Spleen (tissue), 7 donors: ENCODE measurements at regions not wholly inside any gene's neighbourhood (a gene's known extent, or its start where the extent isn't known, plus 50 kb on each side); places are given as distances from the start of the nearest gene placed in this dataset.
"Not testable (repeated sequence)": the region's sequence is repeated elsewhere in the genome, so short reads cannot be mapped to it uniquely, and the experiment has no call there.

ENCODE experiments used
- POLR2A ChIP-seq, 3 donors: fragments of 450-650 bp; IDR thresholded peaks; one replicate each; pipeline ENCODE4 v1.5.1; 2017; ENCODE audit warnings: antibody characterized with exemption in 3 of 3, mild to moderate bottlenecking in 1 of 3
- TF ChIP-seq, protein P1 (sequence below), 11 experiments: fragments of 200-600 bp in 7 of 11; fragments of 450-650 bp in 4 of 11; sonication (generic) in 4 of 11; IDR thresholded peaks in 8 of 11; conservative IDR thresholded peaks in 3 of 11; 1 replicate in 7 of 11; 2 replicates in 4 of 11; pipeline versions ENCODE4 v1.4.0 to v1.8.0; 2016 to 2021; ENCODE audit warnings: antibody characterized with exemption in 11 of 11, inconsistent platforms in 4 of 11, mild to moderate bottlenecking in 1 of 11
- donor health status: DM: no; HTN: no; CAD: no; lungs with moderate emphysema.
- donor health status: DM: no; HTN: no; CAD: no.
- donor health status: DM: no; HTN: no; CAD: no.

GRCh38 chr9:62877552-62877951 is 1687.7 kb downstream of the SPATA31A7 start:
- TF ChIP-seq, protein P1, sequence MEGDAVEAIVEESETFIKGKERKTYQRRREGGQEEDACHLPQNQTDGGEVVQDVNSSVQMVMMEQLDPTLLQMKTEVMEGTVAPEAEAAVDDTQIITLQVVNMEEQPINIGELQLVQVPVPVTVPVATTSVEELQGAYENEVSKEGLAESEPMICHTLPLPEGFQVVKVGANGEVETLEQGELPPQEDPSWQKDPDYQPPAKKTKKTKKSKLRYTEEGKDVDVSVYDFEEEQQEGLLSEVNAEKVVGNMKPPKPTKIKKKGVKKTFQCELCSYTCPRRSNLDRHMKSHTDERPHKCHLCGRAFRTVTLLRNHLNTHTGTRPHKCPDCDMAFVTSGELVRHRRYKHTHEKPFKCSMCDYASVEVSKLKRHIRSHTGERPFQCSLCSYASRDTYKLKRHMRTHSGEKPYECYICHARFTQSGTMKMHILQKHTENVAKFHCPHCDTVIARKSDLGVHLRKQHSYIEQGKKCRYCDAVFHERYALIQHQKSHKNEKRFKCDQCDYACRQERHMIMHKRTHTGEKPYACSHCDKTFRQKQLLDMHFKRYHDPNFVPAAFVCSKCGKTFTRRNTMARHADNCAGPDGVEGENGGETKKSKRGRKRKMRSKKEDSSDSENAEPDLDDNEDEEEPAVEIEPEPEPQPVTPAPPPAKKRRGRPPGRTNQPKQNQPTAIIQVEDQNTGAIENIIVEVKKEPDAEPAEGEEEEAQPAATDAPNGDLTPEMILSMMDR (IDR thresholded peaks at IDR 0.05 in 8 of 11, conservative IDR thresholded peaks at IDR 0.05 in 3 of 11) = not testable (repeated sequence)
- not testable (repeated sequence) for TF ChIP-seq POLR2A (IDR thresholded peaks at IDR 0.05)
